ENCODE measurements at regions not wholly inside any gene's neighbourhood (a gene's known extent, or its start where the extent isn't known, plus 50 kb on each side); places are given as distances from the start of the nearest gene placed in this dataset.
"Not testable (repeated sequence)": the region's sequence is repeated elsewhere in the genome, so short reads cannot be mapped to it uniquely, and the experiment has no call there.

DNA sequence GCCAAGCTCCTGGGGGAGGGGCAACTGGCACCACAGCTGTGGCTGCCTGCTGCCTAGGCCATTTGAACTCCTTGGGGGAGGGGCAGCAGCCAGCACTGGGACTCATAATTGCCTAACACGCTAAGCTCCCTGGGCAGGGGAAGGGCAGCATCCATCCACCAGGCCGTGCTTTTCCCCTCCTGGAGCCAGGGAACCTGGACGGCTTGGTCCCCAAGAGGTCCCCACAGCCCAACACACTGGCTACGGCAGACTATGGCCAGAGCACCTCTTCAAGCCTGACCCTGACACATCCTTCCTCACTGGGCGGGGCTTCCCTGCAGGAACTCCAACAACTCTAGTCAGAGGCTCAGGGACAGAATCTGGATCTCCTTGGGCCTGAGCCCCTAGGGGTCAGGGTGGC is 269.4 kb downstream of the RNF144B start:
- Histone ChIP-seq H3K27me3 (ENCODE audit: low read length) (peaks cover 31% of the 10 kb centered on the region; the same call in 1 of the 2 replicates), H3K9ac (ENCODE audit: low read length) (no peak overlapping the region), H3K9me2 (replicated peaks; ENCODE audit: low read length) (no peaks in the 10 kb centered on the region), H3K79me2 (ENCODE audit: low read length) (no peaks in the 10 kb centered on the region), H3K4me1 (ENCODE audit: insufficient read depth, low read length) (no peaks in the 10 kb centered on the region), H3K4me2 (ENCODE audit: low read length) (no peak overlapping the region), H4K20me1 (ENCODE audit: low read length) (no peaks in the 10 kb centered on the region), H3K4me3 (ENCODE audit: low read length) (no peak overlapping the region), H3K36me3 (ENCODE audit: low read depth, low read length) (no peaks in the 10 kb centered on the region), H3K9me3 (ENCODE audit: low read length) (no peaks in the 10 kb centered on the region), H3F3A (ENCODE audit: low read length, unreplicated experiment) (no peaks in the 10 kb centered on the region), H3K27ac (ENCODE audit: low read length) (no peak overlapping the region), H2AFZ (ENCODE audit: low read length) (no peak overlapping the region)
- no TSS peak for BruUV-seq (replicated peaks)
- CTCF ChIA-PET: no interaction called here
- intact Hi-C loops (cut with micrococcal nuclease): no loop called here
- ATAC-seq: no peak
- no peak for DNase-seq
- TF ChIP-seq, protein P1, sequence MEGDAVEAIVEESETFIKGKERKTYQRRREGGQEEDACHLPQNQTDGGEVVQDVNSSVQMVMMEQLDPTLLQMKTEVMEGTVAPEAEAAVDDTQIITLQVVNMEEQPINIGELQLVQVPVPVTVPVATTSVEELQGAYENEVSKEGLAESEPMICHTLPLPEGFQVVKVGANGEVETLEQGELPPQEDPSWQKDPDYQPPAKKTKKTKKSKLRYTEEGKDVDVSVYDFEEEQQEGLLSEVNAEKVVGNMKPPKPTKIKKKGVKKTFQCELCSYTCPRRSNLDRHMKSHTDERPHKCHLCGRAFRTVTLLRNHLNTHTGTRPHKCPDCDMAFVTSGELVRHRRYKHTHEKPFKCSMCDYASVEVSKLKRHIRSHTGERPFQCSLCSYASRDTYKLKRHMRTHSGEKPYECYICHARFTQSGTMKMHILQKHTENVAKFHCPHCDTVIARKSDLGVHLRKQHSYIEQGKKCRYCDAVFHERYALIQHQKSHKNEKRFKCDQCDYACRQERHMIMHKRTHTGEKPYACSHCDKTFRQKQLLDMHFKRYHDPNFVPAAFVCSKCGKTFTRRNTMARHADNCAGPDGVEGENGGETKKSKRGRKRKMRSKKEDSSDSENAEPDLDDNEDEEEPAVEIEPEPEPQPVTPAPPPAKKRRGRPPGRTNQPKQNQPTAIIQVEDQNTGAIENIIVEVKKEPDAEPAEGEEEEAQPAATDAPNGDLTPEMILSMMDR (conservative IDR thresholded peaks at IDR 0.05; ENCODE audit: low read depth, low read length): no peak
- no peak for TF ChIP-seq EZH2phosphoT487 (IDR thresholded peaks at IDR 0.05; ENCODE audit: borderline replicate concordance, low read length)
- POLR2A ChIA-PET (ENCODE audit: unreplicated experiment): no interaction called here

DNA sequence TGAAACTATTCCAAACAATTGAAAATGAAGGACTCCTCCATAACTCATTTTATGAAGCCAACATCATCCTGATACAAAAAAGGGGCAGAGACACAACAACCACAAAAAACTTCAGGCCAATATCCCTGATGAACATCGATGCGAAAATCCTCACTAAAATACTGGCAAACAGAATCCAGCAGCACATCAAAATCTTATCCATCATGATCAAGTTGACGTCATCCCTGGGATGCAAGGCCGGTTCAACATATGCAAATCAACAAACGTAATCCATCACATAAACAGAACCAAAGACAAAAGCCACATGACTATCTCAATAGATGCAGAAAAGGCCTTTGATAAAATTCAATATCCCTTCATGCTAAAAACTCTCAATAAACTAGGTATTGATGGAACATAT is 272.8 kb downstream of the RNF144B start:
- H3K9me2 ChIP-seq (replicated peaks; ENCODE audit: low read length); H3K4me1 ChIP-seq (ENCODE audit: insufficient read depth, low read length); H3K27ac ChIP-seq (ENCODE audit: low read length); H3K79me2 ChIP-seq (ENCODE audit: low read length); POLR2A ChIA-PET (ENCODE audit: unreplicated experiment); H3F3A ChIP-seq (ENCODE audit: low read length, unreplicated experiment); H4K20me1 ChIP-seq (ENCODE audit: low read length); BruUV-seq (replicated peaks); H3K36me3 ChIP-seq (ENCODE audit: low read depth, low read length); intact Hi-C loops (cut with micrococcal nuclease); H3K9ac ChIP-seq (ENCODE audit: low read length); H3K9me3 ChIP-seq (ENCODE audit: low read length); CTCF ChIA-PET; ATAC-seq; H3K4me2 ChIP-seq (ENCODE audit: low read length); DNase-seq; H3K4me3 ChIP-seq (ENCODE audit: low read length); H2AFZ ChIP-seq (ENCODE audit: low read length): not testable (repeated sequence)
- peaks cover 23% of the 10 kb centered on the region for H3K27me3 ChIP-seq (ENCODE audit: low read length)

GRCh38 chr6:18663011-18663410 is 275.9 kb downstream of the RNF144B start:
- no peak overlapping the region for H2AFZ ChIP-seq (ENCODE audit: low read length)
- no peak for TF ChIP-seq EZH2phosphoT487 (IDR thresholded peaks at IDR 0.05; ENCODE audit: borderline replicate concordance, low read length)
- TF ChIP-seq, protein P1 (conservative IDR thresholded peaks at IDR 0.05; ENCODE audit: low read depth, low read length): no peak
- TF ChIP-seq EZH2 (IDR thresholded peaks at IDR 0.05; ENCODE audit: low read length, unreplicated experiment): no peak
- ChIA-PET CTCF (no interaction called here), POLR2A (ENCODE audit: unreplicated experiment) (no interaction called here)
- H3K9me2 ChIP-seq (replicated peaks; ENCODE audit: low read length): no peaks in the 10 kb centered on the region
- H3K4me2 ChIP-seq (ENCODE audit: low read length): no peak overlapping the region
- H3K4me1 ChIP-seq (ENCODE audit: insufficient read depth, low read length): no peaks in the 10 kb centered on the region
- no peaks in the 10 kb centered on the region for H3F3A ChIP-seq (ENCODE audit: low read length, unreplicated experiment)
- DNase-seq: no peak
- BruUV-seq (replicated peaks): no TSS peak
- no peaks in the 10 kb centered on the region for H3K36me3 ChIP-seq (ENCODE audit: low read depth, low read length)
- no peak overlapping the region for H3K27ac ChIP-seq (ENCODE audit: low read length)
- no peak overlapping the region for H3K9ac ChIP-seq (ENCODE audit: low read length)
- H3K9me3 ChIP-seq (ENCODE audit: low read length): no peaks in the 10 kb centered on the region
- peaks cover 34% of the 10 kb centered on the region for H3K27me3 ChIP-seq (ENCODE audit: low read length)
- intact Hi-C loops (cut with micrococcal nuclease): no loop called here
- H3K79me2 ChIP-seq (ENCODE audit: low read length): no peaks in the 10 kb centered on the region
- no peaks in the 10 kb centered on the region for H4K20me1 ChIP-seq (ENCODE audit: low read length)
- no peak for ATAC-seq
- H3K4me3 ChIP-seq (ENCODE audit: low read length): no peak overlapping the region

Data from PC-3 (cell line).